Gastrocnemius medialis (tissue), 4 donors: ENCODE measurements at regions not wholly inside any gene's neighbourhood (a gene's known extent, or its start where the extent isn't known, plus 50 kb on each side); places are given as distances from the start of the nearest gene placed in this dataset.

Source experiments
- ATAC-seq, 2 donors: fragments of 150-250 bp; one replicate each; pipeline ENCODE4 v1.9.1; 2016
- DNase-seq, 2 donors: peaks; one replicate each; pipeline ENCODE4 v3.0.0-alpha.2; 2019
- H3K27ac ChIP-seq, 4 donors: fragments of 200-600 bp; sonication (generic); 1 replicate in 1 of 4; 2 replicates in 3 of 4; pipeline ENCODE4 v1.5.1; 2016 to 2018; ENCODE audit warnings: mild to moderate bottlenecking in 2 of 4, moderate library complexity in 1 of 4
- H3K27me3 ChIP-seq, 3 donors: fragments of 200-600 bp; sonication (generic) in 2 of 3; 1 replicate in 1 of 3; 2 replicates in 2 of 3; pipeline versions ENCODE4 v1.5.1 to v1.6.0; 2016 to 2019; ENCODE audit warnings: mild to moderate bottlenecking in 1 of 3, moderate library complexity in 1 of 3
- H3K36me3 ChIP-seq, 2 donors: fragments of 200-600 bp; sonication (generic) in 1 of 2; one replicate each; pipeline ENCODE4 v1.5.1; 2017 to 2018
- H3K4me1 ChIP-seq, 2 donors: fragments of 200-600 bp; sonication (generic) in 1 of 2; one replicate each; pipeline ENCODE4 v1.5.1; 2016 to 2017; ENCODE audit warnings: mild to moderate bottlenecking in 2 of 2
- H3K4me3 ChIP-seq, 4 donors: fragments of 200-600 bp; sonication (generic) in 3 of 4; 1 replicate in 1 of 4; 2 replicates in 3 of 4; pipeline ENCODE4 v1.5.1; 2016 to 2019; ENCODE audit warnings: mild to moderate bottlenecking in 2 of 4
- H3K9me3 ChIP-seq, 3 donors: fragments of 200-600 bp; sonication (generic) in 2 of 3; 1 replicate in 1 of 3; 2 replicates in 2 of 3; pipeline ENCODE4 v1.5.1; 2016 to 2019
- POLR2A ChIP-seq, 2 donors: fragments of 450-650 bp; IDR thresholded peaks; one replicate each; pipeline ENCODE4 v1.6.1; 2017; ENCODE audit warnings: antibody characterized with exemption in 2 of 2, mild to moderate bottlenecking in 2 of 2, moderate library complexity in 2 of 2
- in situ Hi-C, 4 donors: fragments of 200-750 bp; cut with MboI; loops; one replicate each; pipeline versions ENCODE4 v1.15.0 to v1.8.0; 2017; ENCODE audit warnings: low sequenced_read_pairs in 4 of 4
- intact Hi-C: fragments of 100-400 bp; cut with DNase I; formaldehyde crosslinking; loops from one replicate; pipeline ENCODE4 v1.15.1; 2023; ENCODE audit warnings: low total_unique reads
- TF ChIP-seq, protein P1 (sequence below), 5 experiments: fragments of 450-650 bp in 3 of 5; fragments of 200-600 bp in 2 of 5; sonication (generic) in 2 of 5; IDR thresholded peaks in 4 of 5; conservative IDR thresholded peaks in 1 of 5; 1 replicate in 4 of 5; 2 replicates in 1 of 5; pipeline ENCODE4 v1.5.1; 2016 to 2019; ENCODE audit warnings: antibody characterized with exemption in 5 of 5, mild to moderate bottlenecking in 3 of 5, moderate library complexity in 3 of 5

GRCh38 chr13:68608147-68608546 lies 1378.0 kb upstream of the PCDH9 start:
- in situ Hi-C loops (no loop called here), intact Hi-C loops (no loop called here)
- DNase-seq (no peak), ATAC-seq (no peak)
- no peaks in the 10 kb centered on the region for H3K36me3 ChIP-seq
- no peaks in the 10 kb centered on the region for H3K9me3 ChIP-seq
- no peak overlapping the region for H3K4me3 ChIP-seq
- H3K4me1 ChIP-seq, result no peaks in the 10 kb centered on the region
- no peaks in the 10 kb centered on the region for H3K27me3 ChIP-seq
- no peak overlapping the region for H3K27ac ChIP-seq
- TF ChIP-seq POLR2A (IDR thresholded peaks at IDR 0.05), result no peak

GRCh38 chr13:68597641-68598040 lies 1367.5 kb upstream of the PCDH9 start:
- Histone ChIP-seq H3K36me3 (no peaks in the 10 kb centered on the region), H3K27ac (no peak overlapping the region), H3K27me3 (no peaks in the 10 kb centered on the region), H3K4me1 (no peaks in the 10 kb centered on the region), H3K4me3 (no peak overlapping the region), H3K9me3 (no peaks in the 10 kb centered on the region)
- ATAC-seq (no peak), DNase-seq (no peak)
- TF ChIP-seq, protein P1, sequence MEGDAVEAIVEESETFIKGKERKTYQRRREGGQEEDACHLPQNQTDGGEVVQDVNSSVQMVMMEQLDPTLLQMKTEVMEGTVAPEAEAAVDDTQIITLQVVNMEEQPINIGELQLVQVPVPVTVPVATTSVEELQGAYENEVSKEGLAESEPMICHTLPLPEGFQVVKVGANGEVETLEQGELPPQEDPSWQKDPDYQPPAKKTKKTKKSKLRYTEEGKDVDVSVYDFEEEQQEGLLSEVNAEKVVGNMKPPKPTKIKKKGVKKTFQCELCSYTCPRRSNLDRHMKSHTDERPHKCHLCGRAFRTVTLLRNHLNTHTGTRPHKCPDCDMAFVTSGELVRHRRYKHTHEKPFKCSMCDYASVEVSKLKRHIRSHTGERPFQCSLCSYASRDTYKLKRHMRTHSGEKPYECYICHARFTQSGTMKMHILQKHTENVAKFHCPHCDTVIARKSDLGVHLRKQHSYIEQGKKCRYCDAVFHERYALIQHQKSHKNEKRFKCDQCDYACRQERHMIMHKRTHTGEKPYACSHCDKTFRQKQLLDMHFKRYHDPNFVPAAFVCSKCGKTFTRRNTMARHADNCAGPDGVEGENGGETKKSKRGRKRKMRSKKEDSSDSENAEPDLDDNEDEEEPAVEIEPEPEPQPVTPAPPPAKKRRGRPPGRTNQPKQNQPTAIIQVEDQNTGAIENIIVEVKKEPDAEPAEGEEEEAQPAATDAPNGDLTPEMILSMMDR (IDR thresholded peaks at IDR 0.05 in 4 of 5, conservative IDR thresholded peaks at IDR 0.05 in 1 of 5), result no peak
- no peak for TF ChIP-seq POLR2A (IDR thresholded peaks at IDR 0.05)
- in situ Hi-C loops (no loop called here), intact Hi-C loops (no loop called here)

DNA sequence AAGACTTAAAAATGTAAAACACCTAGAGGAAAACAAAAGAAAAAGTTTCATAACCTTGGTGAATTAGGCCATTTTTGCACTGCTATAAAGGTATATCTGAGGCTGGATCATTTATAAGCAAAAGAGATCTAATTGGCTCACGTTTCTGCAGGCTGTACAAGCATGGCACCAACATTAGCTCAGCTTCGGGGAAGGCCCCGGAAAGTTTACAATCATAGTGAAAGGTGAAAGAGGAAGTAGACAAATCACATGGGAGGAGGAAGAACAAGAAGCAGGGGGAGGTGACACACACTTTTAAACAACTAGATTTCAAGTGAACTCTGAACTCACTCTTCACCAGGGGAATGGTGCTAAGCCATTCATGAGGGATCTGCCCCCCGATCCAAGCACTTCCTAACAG lies 1358.5 kb upstream of the PCDH9 start:
- Histone ChIP-seq H3K27me3 (no peaks in the 10 kb centered on the region), H3K4me3 (no peak overlapping the region), H3K4me1 (no peaks in the 10 kb centered on the region), H3K27ac (no peak overlapping the region), H3K9me3 (no peaks in the 10 kb centered on the region), H3K36me3 (no peaks in the 10 kb centered on the region)
- no peak for TF ChIP-seq POLR2A (IDR thresholded peaks at IDR 0.05)
- TF ChIP-seq, protein P1 (IDR thresholded peaks at IDR 0.05 in 4 of 5, conservative IDR thresholded peaks at IDR 0.05 in 1 of 5), result no peak
- in situ Hi-C loops, result no loop called here
- no peak for DNase-seq
- no peak for ATAC-seq
- intact Hi-C loops, result no loop called here

DNA sequence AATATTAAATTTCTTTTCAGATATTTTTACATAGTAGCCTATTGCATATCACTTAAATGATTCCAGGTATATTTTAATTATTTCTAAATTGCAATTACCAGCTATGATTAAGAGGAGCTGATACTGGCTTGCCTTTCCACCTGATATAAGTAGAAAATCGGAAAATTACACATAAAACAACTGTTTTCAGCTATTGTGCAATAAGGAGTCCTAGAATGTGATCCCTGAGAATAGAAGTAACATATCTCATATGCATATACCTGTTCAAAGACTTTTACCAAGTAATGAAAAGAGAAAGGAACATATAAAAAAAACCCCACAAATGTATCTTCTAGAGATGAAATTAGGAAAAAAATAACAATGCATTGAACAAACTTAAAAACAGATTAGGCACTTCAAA lies 1354.6 kb upstream of the PCDH9 start:
- intact Hi-C loops, result no loop called here

DNA sequence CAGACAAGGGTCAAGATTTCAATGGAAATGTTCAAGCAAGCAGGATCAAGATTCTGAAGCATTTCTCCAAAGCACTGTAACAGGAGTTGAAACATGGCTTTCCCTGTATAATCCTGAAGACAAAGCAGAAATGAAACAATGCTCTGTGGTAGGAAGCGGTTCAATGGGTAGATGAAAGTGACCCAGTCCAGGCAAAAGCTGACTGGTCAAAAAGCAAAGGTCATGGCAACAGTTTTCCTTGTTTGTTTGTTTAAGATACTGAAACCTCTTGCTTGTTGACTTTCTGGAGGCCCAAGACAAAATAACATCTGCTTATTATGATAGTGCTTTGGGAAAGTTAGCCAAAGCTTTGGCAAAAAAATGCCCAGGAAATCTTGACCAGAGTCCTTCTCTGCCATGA lies 1343.9 kb upstream of the PCDH9 start:
- intact Hi-C loops (no loop called here), in situ Hi-C loops (no loop called here)
- DNase-seq (no peak), ATAC-seq (no peak)
- H3K27ac ChIP-seq, result no peak overlapping the region
- no peak overlapping the region for H3K4me3 ChIP-seq
- H3K4me1 ChIP-seq, result no peaks in the 10 kb centered on the region
- no peaks in the 10 kb centered on the region for H3K27me3 ChIP-seq
- no peak for TF ChIP-seq POLR2A (IDR thresholded peaks at IDR 0.05)
- TF ChIP-seq, protein P1 (IDR thresholded peaks at IDR 0.05 in 4 of 5, conservative IDR thresholded peaks at IDR 0.05 in 1 of 5), result no peak
- no peaks in the 10 kb centered on the region for H3K36me3 ChIP-seq
- H3K9me3 ChIP-seq, result no peaks in the 10 kb centered on the region

More for the DNA sequence above, 1354.6 kb upstream of the PCDH9 start:
- ATAC-seq, result no peak
- Histone ChIP-seq H3K4me3 (no peak overlapping the region), H3K4me1 (no peaks in the 10 kb centered on the region), H3K36me3 (no peaks in the 10 kb centered on the region), H3K27ac (no peak overlapping the region), H3K27me3 (no peaks in the 10 kb centered on the region), H3K9me3 (no peaks in the 10 kb centered on the region)
- in situ Hi-C loops, result no loop called here
- TF ChIP-seq POLR2A (IDR thresholded peaks at IDR 0.05), result no peak
- TF ChIP-seq, protein P1 (IDR thresholded peaks at IDR 0.05 in 4 of 5, conservative IDR thresholded peaks at IDR 0.05 in 1 of 5), result no peak
- no peak for DNase-seq
